GM12878 (cell line): ENCODE measurements at regions not wholly inside any gene's neighbourhood (a gene's known extent, or its start where the extent isn't known, plus 50 kb on each side); places are given as distances from the start of the nearest gene placed in this dataset.

Experiments used
- ATAC-seq: fragments of 200-7000 bp; cut with Tn5 transposase; 3 replicates; pipeline ENCODE4 v1.9.1; 2020; ENCODE audit warnings: mild to moderate bottlenecking, moderate library complexity
- BruUV-seq: library from RNA; stranded (reverse); fragments of 400-500 nt; replicated peaks from 2 replicates; lab custom pipeline; 2021; lab: Mats Ljungman, UMichigan
- CTCF ChIA-PET: fragments of 300-600 bp; sonication (Branson Sonifier 250); formaldehyde crosslinking; extraction: SDS; loops from one replicate; lab custom pipeline; 2021; ENCODE audit warnings: inconsistent platforms; lab: Yijun Ruan, JAX
- POLR2A ChIA-PET: fragments of 350-600 bp; formaldehyde crosslinking; extraction: SDS; loops from one replicate; lab custom pipeline; 2021; ENCODE audit warnings: inconsistent platforms; lab: Charles Lee
- RAD21 ChIA-PET: fragments of 300-600 bp; sonication (Branson Sonifier 250); formaldehyde crosslinking; loops from one replicate; lab custom pipeline; 2023; ENCODE audit warnings: antibody characterized with exemption; ENCODE audit not compliant: unreplicated experiment; lab: Charles Lee
- SMC1A ChIA-PET: fragments of 300-600 bp; sonication (Branson Sonifier 250); formaldehyde crosslinking; loops from one replicate; lab custom pipeline; 2023; ENCODE audit not compliant: unreplicated experiment, uncharacterized antibody; lab: Charles Lee
- DNase-seq: peaks from one replicate; pipeline ENCODE4 v3.0.0-alpha.2; 2011; ENCODE audit warnings: low read depth, low spot score
- FAIRE-seq: peaks from 3 replicates; lab custom pipeline; 2011; peaks lifted over from hg19 to GRCh38; lab: Jason Lieb, UNC
- H2AFZ ChIP-seq: 2 replicates; pipeline ENCODE4 v1.6.0; 2011; ENCODE audit warnings: low read depth, low read length, control low read depth; ENCODE audit not compliant: control insufficient read depth
- H3K27ac ChIP-seq: 2 replicates; pipeline ENCODE4 v1.5.1; 2011; ENCODE audit warnings: control low read depth; ENCODE audit not compliant: control insufficient read depth, insufficient read depth
- H3K27me3 ChIP-seq, 2 experiments: replicated peaks in 1 of 2; 2 replicates each; pipeline versions ENCODE4 v1.6.0 to v1.6.1; 2011; ENCODE audit warnings: low read length in 1 of 2; ENCODE audit not compliant: control insufficient read depth in 2 of 2, insufficient read depth in 2 of 2
- H3K36me3 ChIP-seq, 2 experiments: 2 replicates each; pipeline ENCODE4 v1.5.1; 2011; ENCODE audit warnings: low read length in 1 of 2; ENCODE audit not compliant: control insufficient read depth in 2 of 2, insufficient read depth in 2 of 2
- H3K4me1 ChIP-seq: 2 replicates; pipeline ENCODE4 v1.6.1; 2011; ENCODE audit warnings: mild to moderate bottlenecking, low read length, moderate library complexity, mixed read lengths; ENCODE audit not compliant: control insufficient read depth, insufficient read depth
- H3K4me2 ChIP-seq: 2 replicates; pipeline ENCODE4 v1.6.0; 2011; ENCODE audit warnings: control low read depth; ENCODE audit not compliant: control insufficient read depth, insufficient read depth
- H3K4me3 ChIP-seq: fragments of 200-600 bp; sonication (generic); 2 replicates; pipeline ENCODE4 v1.5.1; 2016
- H3K79me2 ChIP-seq: 2 replicates; pipeline ENCODE4 v1.6.0; 2011; ENCODE audit warnings: low read length; ENCODE audit not compliant: control insufficient read depth, insufficient read depth
- H3K9ac ChIP-seq: 2 replicates; pipeline ENCODE4 v1.8.0; 2011; ENCODE audit warnings: low read length, control low read depth, mixed read lengths; ENCODE audit not compliant: control insufficient read depth, insufficient read depth
- H3K9me3 ChIP-seq: replicated peaks from 3 replicates; pipeline ENCODE4 v1.5.1; 2011; ENCODE audit warnings: mild to moderate bottlenecking, low read length; ENCODE audit not compliant: control insufficient read depth, insufficient read depth
- H4K20me1 ChIP-seq: 2 replicates; pipeline ENCODE4 v1.6.0; 2011; ENCODE audit not compliant: control insufficient read depth, insufficient read depth
- CBFB ChIP-seq: IDR thresholded peaks from 2 replicates; pipeline ENCODE4 v1.6.1; 2016; ENCODE audit warnings: antibody characterized with exemption, low read depth
- ETV6 ChIP-seq, 2 experiments: fragments of 450-650 bp in 1 of 2; IDR thresholded peaks in 1 of 2; conservative IDR thresholded peaks in 1 of 2; 2 replicates each; pipeline ENCODE4 v1.6.1; 2014; ENCODE audit warnings: antibody characterized with exemption in 1 of 2, borderline replicate concordance in 1 of 2, low read depth in 1 of 2, mild to moderate bottlenecking in 1 of 2, moderate library complexity in 1 of 2
- GABPA ChIP-seq: IDR thresholded peaks from 2 replicates; pipeline ENCODE4 v1.6.1; 2014; ENCODE audit warnings: antibody characterized with exemption, low read depth, mild to moderate bottlenecking, inconsistent platforms
- JUND ChIP-seq: IDR thresholded peaks from 2 replicates; pipeline ENCODE4 v1.6.1; 2012; ENCODE audit warnings: low read depth, mild to moderate bottlenecking, low read length, improper control_type of control experiment, moderate library complexity
- KAT2A ChIP-seq: conservative IDR thresholded peaks from 2 replicates; pipeline ENCODE4 v1.6.1; 2011; ENCODE audit warnings: low read depth, low read length; ENCODE audit not compliant: control insufficient read depth
- KDM1A ChIP-seq: fragments of 200-600 bp; sonication (generic); IDR thresholded peaks from 2 replicates; pipeline ENCODE4 v1.6.1; 2016; ENCODE audit warnings: borderline replicate concordance
- MXI1 ChIP-seq: fragments of 150-350 bp; IDR thresholded peaks from 2 replicates; pipeline ENCODE4 v1.6.1; 2011; ENCODE audit warnings: low read depth, mild to moderate bottlenecking, inconsistent platforms, low read length, improper control_type of control experiment
- NFXL1 ChIP-seq: fragments of 450-650 bp; IDR thresholded peaks from 2 replicates; pipeline ENCODE4 v1.6.1; 2017; ENCODE audit warnings: antibody characterized with exemption, mild to moderate bottlenecking, borderline replicate concordance
- NRF1 ChIP-seq: conservative IDR thresholded peaks from 2 replicates; pipeline ENCODE4 v1.6.1; 2011; ENCODE audit warnings: mild to moderate bottlenecking, low read depth, low read length, improper control_type of control experiment
- PAX5 ChIP-seq: IDR thresholded peaks from 2 replicates; pipeline ENCODE4 v1.6.1; 2011; ENCODE audit warnings: low read depth, low read length, borderline replicate concordance
- RAD21 ChIP-seq: IDR thresholded peaks from 2 replicates; pipeline ENCODE4 v1.6.1; 2011; ENCODE audit warnings: mild to moderate bottlenecking, low read depth, low read length, moderate library complexity; ENCODE audit not compliant: insufficient read depth
- SP1 ChIP-seq: IDR thresholded peaks from one replicate; pipeline ENCODE4 v1.6.1; 2011; ENCODE audit warnings: low read depth, low read length
- TAF1 ChIP-seq: IDR thresholded peaks from 2 replicates; pipeline ENCODE4 v1.6.1; 2011; ENCODE audit warnings: mild to moderate bottlenecking, low read depth, low read length, borderline replicate concordance
- WGBS: methylation state at CpG from one replicate; pipeline ENCODE4 v1.1.6; 2016; ENCODE audit warnings: low lambda C conversion rate; ENCODE audit not compliant: insufficient replicate concordance, insufficient coverage; ENCODE audit errors: missing lambda C conversion rate; 5-methylcytosine and 5-hydroxymethylcytosine counted together
- in situ Hi-C: fragments of 300-500 bp; cut with MboI; formaldehyde crosslinking; loops from 9 replicates; pipeline ENCODE4 v1.14.3; 2018; ENCODE audit warnings: mixed read lengths
- intact Hi-C: fragments of 100-400 bp; cut with micrococcal nuclease; formaldehyde crosslinking; loops from one replicate; pipeline ENCODE4 v1.14.2; 2022; ENCODE audit not compliant: unreplicated experiment
- TF ChIP-seq, protein P1 (sequence below): fragments of 450-650 bp; IDR thresholded peaks from 2 replicates; pipeline ENCODE4 v1.6.1; 2014; ENCODE audit warnings: mild to moderate bottlenecking
- TF ChIP-seq, protein P2 (sequence below): fragments of 150-350 bp; IDR thresholded peaks from 2 replicates; pipeline ENCODE4 v1.6.1; 2014; ENCODE audit warnings: mild to moderate bottlenecking, low read depth, low read length
- TF ChIP-seq, protein P3 (sequence below): fragments of 450-650 bp; IDR thresholded peaks from 2 replicates; pipeline ENCODE4 v1.6.1; 2016; ENCODE audit warnings: mild to moderate bottlenecking

DNA sequence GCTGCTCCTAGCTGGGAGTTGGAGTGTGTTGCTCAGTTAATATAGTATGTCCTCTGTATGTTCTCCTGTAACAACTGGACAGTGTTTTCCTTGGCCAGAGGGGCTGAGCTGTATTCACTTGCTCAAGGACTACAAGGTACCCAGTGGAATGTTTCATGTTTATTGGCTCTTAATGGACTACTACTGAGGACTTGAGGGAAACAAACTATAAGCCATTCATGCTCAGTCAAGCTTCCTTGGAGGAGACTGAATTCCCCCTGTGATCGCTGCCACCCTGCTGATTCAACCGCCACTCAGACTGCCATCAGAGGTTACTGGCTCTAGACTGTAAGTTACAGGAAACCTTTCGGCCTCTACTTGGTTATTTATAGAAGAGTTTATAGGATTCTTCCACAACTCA, 166.6 kb downstream of the ZC3H11B start:
- POLR2A ChIA-PET, result no interaction called here
- intact Hi-C loops, result no loop called here
- DNase-seq (no peak), ATAC-seq (no peak), FAIRE-seq (no peak)
- H3K4me1 ChIP-seq, result no peaks in the 10 kb centered on the region
- SMC1A ChIA-PET, result no interaction called here
- no peaks in the 10 kb centered on the region for H3K79me2 ChIP-seq
- TF ChIP-seq JUND (no peak), SP1 (no peak), KAT2A (no peak), MXI1 (no peak), GABPA (no peak), ETV6 (conservative IDR thresholded peaks at IDR 0.05 in 1 of 2, IDR thresholded peaks at IDR 0.05 in 1 of 2; ENCODE audit: borderline replicate concordance in 1 of 2, low read depth in 1 of 2) (no peak), NFXL1 (no peak), KDM1A (no peak), PAX5 (no peak), NRF1 (no peak), CBFB (no peak), RAD21 (no peak), TAF1 (no peak)
- TF ChIP-seq, protein P1, sequence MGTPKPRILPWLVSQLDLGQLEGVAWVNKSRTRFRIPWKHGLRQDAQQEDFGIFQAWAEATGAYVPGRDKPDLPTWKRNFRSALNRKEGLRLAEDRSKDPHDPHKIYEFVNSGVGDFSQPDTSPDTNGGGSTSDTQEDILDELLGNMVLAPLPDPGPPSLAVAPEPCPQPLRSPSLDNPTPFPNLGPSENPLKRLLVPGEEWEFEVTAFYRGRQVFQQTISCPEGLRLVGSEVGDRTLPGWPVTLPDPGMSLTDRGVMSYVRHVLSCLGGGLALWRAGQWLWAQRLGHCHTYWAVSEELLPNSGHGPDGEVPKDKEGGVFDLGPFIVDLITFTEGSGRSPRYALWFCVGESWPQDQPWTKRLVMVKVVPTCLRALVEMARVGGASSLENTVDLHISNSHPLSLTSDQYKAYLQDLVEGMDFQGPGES, result no peak
- TF ChIP-seq, protein P2, sequence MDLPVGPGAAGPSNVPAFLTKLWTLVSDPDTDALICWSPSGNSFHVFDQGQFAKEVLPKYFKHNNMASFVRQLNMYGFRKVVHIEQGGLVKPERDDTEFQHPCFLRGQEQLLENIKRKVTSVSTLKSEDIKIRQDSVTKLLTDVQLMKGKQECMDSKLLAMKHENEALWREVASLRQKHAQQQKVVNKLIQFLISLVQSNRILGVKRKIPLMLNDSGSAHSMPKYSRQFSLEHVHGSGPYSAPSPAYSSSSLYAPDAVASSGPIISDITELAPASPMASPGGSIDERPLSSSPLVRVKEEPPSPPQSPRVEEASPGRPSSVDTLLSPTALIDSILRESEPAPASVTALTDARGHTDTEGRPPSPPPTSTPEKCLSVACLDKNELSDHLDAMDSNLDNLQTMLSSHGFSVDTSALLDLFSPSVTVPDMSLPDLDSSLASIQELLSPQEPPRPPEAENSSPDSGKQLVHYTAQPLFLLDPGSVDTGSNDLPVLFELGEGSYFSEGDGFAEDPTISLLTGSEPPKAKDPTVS, result no peak
- TF ChIP-seq, protein P3, sequence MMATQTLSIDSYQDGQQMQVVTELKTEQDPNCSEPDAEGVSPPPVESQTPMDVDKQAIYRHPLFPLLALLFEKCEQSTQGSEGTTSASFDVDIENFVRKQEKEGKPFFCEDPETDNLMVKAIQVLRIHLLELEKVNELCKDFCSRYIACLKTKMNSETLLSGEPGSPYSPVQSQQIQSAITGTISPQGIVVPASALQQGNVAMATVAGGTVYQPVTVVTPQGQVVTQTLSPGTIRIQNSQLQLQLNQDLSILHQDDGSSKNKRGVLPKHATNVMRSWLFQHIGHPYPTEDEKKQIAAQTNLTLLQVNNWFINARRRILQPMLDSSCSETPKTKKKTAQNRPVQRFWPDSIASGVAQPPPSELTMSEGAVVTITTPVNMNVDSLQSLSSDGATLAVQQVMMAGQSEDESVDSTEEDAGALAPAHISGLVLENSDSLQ, result no peak
- in situ Hi-C loops, result no loop called here
- no peak overlapping the region for H3K9ac ChIP-seq
- H3K4me3 ChIP-seq, result no peak overlapping the region
- no peaks in the 10 kb centered on the region for H4K20me1 ChIP-seq
- no TSS peak for BruUV-seq
- no peak overlapping the region for H2AFZ ChIP-seq
- RAD21 ChIA-PET, result no interaction called here
- CTCF ChIA-PET, result no interaction called here
- H3K36me3 ChIP-seq, result no peaks in the 10 kb centered on the region
- no peaks in the 10 kb centered on the region for H3K27me3 ChIP-seq
- no peak overlapping the region for H3K4me2 ChIP-seq
- 74% methylated on average over 3 of the region's 3 CpGs for WGBS
- no peak overlapping the region for H3K27ac ChIP-seq
- no peaks in the 10 kb centered on the region for H3K9me3 ChIP-seq
